Epithelial cell of proximal tubule (primary cell): ENCODE measurements at regions not wholly inside any gene's neighbourhood (a gene's known extent, or its start where the extent isn't known, plus 50 kb on each side); places are given as distances from the start of the nearest gene placed in this dataset.

ENCODE experiments used
- DNase-seq: peaks from one replicate; pipeline ENCODE4 v3.0.0-alpha.2; 2011; ENCODE audit warnings: low read depth
- H3K4me3 ChIP-seq: 2 replicates; pipeline ENCODE4 v1.5.1; 2011; ENCODE audit warnings: low read depth, mild to moderate bottlenecking, low read length
- CTCF ChIP-seq: conservative IDR thresholded peaks from 2 replicates; pipeline ENCODE4 v1.5.1; 2012; ENCODE audit warnings: low read depth, mild to moderate bottlenecking, low read length

DNA sequence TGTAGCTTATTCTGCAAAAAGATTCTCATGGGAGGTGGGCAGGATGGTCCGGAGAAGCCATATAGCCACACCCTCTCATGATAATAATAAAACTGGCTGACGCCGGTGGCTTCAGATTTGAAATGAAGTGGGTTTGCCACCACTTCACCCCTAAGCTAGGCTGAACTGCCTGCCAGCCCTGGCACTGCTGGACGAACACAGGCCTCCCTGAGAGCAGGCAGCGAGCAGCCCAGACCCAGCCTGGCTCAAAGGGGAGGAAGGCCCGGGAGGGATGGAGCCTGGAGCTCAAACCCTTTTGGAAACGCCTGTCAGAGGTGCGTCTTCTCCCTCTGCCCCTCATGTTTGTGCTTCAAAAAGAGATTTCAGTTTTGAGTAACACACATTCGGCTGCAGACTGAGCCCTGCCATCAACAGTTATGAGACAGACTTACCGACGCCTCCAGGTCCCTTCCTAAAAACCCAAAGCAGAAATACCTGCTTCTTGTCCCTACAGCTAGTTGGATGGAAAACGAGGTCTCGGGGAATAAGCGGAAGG lies 71.1 kb upstream of the HPCAL1 start:
- no peak for TF ChIP-seq CTCF
- no peak for DNase-seq
- no peak overlapping the region for H3K4me3 ChIP-seq

DNA sequence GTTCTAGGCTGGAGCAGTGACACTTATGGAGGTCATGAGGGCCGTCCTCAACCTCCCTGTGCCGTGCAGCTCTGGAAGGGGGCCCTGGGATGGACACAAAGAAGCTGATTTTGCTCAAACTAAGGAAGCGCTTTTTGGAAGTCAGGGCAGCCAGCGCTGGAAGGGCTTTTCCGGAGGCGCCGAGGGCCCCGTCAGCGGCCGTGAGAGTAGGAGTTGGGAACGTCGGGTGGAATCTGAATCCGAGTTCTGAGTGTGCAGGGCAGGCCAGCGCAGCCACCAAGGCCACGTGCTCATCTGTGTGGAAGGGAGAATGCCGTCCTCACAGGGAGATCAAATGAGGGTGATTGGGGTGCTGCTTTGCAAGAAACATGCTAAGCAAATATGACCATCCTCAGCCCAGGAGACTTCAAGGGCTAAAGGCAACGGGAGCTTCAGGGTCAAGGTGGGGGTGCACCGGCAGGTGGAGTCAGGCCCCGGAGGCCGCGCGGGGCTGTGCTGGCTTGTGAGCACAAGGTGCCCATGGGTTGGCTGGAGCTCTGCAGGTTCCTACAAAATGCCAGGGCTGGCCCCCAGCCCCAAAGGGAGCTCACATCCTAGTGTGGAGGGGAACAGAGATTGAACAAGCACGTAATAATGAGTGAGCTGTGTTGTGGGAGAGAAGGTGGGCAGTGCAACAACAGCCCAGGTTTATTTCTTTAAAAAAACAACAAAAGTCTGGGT lies 70.4 kb upstream of the HPCAL1 start:
- no peak overlapping the region for H3K4me3 ChIP-seq
- no peak for TF ChIP-seq CTCF
- DNase-seq, result no peak

- H3K4me3 ChIP-seq, result no peak overlapping the region
- no peak for TF ChIP-seq CTCF
- no peak for DNase-seq
Observed at GRCh38 chr2:10233131-10234012, 69.3 kb upstream of the HPCAL1 start.

DNA sequence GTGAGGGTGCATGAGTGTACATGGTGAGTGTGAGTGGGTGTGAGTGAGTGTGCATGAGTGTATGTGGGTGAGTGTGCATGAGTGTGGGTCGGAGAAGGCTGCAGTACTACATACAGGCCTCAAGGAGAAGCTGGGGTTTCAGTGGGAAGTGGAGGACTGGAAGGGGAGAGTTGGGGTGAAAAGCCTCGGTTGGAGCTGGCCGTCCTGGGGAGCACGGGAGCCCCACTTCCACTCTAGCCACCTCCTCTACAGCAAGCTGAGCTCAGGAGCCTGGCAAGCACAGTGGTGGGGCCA lies 68.7 kb upstream of the HPCAL1 start:
- no peak for TF ChIP-seq CTCF
- no peak overlapping the region for H3K4me3 ChIP-seq
- DNase-seq, result no peak

- TF ChIP-seq CTCF, result no peak
- DNase-seq, result no peak
- no peak overlapping the region for H3K4me3 ChIP-seq
Observed at GRCh38 chr2:10234409-10235094, 68.2 kb upstream of the HPCAL1 start.

GRCh38 chr2:10235099-10235908 lies 67.4 kb upstream of the HPCAL1 start:
- no peak overlapping the region for H3K4me3 ChIP-seq
- no peak for DNase-seq
- no peak for TF ChIP-seq CTCF
